ENCODE measurements at regions not wholly inside any gene's neighbourhood (a gene's known extent, or its start where the extent isn't known, plus 50 kb on each side); places are given as distances from the start of the nearest gene placed in this dataset.

DNA sequence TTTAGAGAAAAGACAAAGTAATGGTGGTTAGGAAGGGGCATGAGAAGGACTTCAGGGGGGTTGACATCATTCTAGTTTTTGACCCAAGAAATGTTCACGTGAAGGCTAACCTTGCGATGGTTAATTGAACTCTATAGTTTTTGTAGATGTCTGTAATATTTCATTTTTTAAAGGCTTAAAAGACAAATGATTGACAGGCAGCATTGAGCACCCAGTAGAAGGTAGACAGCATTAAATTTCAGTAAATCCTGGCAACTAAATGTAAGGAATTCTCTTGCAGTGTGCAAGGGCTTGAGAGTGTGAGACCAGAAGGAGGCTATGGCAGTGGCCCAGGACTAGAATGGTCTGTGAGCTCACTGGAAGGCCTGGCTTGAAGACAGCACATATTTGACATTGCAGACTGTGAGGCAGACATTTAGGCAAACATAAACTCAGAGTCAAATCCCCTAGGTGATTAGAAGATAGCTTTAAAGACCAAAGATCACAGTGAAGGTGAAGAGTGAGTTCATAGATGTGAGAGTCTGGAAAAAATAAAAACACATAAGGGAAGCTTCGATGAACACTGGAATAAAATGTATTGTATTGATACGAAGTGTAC is 100.1 kb upstream of the MAP4K4 start:
- POLR2A ChIA-PET (ENCODE audit: low non-redundant PET): no interaction called here
- CTCF ChIA-PET: no interaction called here
- H3K9me3 ChIP-seq (ENCODE audit: low read depth, low read length, poor library complexity, severe bottlenecking): no peaks in the 10 kb centered on the region
- H3K36me3 ChIP-seq (ENCODE audit: insufficient read depth, low read length, poor library complexity, severe bottlenecking): no peaks in the 10 kb centered on the region
- no peaks in the 10 kb centered on the region for H3K4me1 ChIP-seq (ENCODE audit: insufficient read depth, low read length, poor library complexity, severe bottlenecking)
- TF ChIP-seq, protein P1, sequence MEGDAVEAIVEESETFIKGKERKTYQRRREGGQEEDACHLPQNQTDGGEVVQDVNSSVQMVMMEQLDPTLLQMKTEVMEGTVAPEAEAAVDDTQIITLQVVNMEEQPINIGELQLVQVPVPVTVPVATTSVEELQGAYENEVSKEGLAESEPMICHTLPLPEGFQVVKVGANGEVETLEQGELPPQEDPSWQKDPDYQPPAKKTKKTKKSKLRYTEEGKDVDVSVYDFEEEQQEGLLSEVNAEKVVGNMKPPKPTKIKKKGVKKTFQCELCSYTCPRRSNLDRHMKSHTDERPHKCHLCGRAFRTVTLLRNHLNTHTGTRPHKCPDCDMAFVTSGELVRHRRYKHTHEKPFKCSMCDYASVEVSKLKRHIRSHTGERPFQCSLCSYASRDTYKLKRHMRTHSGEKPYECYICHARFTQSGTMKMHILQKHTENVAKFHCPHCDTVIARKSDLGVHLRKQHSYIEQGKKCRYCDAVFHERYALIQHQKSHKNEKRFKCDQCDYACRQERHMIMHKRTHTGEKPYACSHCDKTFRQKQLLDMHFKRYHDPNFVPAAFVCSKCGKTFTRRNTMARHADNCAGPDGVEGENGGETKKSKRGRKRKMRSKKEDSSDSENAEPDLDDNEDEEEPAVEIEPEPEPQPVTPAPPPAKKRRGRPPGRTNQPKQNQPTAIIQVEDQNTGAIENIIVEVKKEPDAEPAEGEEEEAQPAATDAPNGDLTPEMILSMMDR (conservative IDR thresholded peaks at IDR 0.05; ENCODE audit: low read depth, low read length): no peak
- no peak for TF ChIP-seq EZH2 (IDR thresholded peaks at IDR 0.05; ENCODE audit: borderline replicate concordance, low read depth, low read length, poor library complexity, severe bottlenecking)
- H3K27ac ChIP-seq (ENCODE audit: low read depth, low read length, poor library complexity, severe bottlenecking): no peak overlapping the region
- no peaks in the 10 kb centered on the region for H3K27me3 ChIP-seq (replicated peaks; ENCODE audit: insufficient read depth, low read depth, low read length, poor library complexity)
- no peak overlapping the region for H3K4me3 ChIP-seq (ENCODE audit: low read depth, low read length, poor library complexity, severe bottlenecking)
- BruUV-seq (replicated peaks): no TSS peak
- no peak for DNase-seq (ENCODE audit: low spot score)
- intact Hi-C loops (cut with micrococcal nuclease; ENCODE audit: unreplicated experiment): no loop called here

DNA sequence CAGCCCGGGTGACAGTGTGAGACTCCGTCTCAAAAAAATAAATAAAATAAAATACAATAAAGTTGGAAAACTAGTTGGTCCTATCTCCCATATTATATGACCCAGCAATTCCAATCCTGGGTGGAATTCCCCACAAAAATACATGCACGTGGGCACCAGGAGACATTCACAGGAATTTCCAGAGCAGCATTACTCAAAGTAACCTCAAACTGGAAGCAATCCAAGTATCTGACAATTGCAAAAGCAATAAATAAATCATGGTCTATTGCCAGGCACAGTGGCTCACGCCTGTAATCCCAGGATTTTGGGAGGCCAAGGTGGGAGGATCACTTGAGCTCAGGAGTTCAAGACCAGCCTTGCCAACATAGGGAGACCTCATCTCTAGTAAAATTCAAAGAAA is 101.2 kb upstream of the MAP4K4 start:
- Histone ChIP-seq H3K27ac (ENCODE audit: low read depth, low read length, poor library complexity, severe bottlenecking) (no peak overlapping the region), H3K27me3 (replicated peaks; ENCODE audit: insufficient read depth, low read depth, low read length, poor library complexity) (no peaks in the 10 kb centered on the region), H3K9me3 (ENCODE audit: low read depth, low read length, poor library complexity, severe bottlenecking) (no peaks in the 10 kb centered on the region), H3K4me1 (ENCODE audit: insufficient read depth, low read length, poor library complexity, severe bottlenecking) (no peaks in the 10 kb centered on the region), H3K36me3 (ENCODE audit: insufficient read depth, low read length, poor library complexity, severe bottlenecking) (no peaks in the 10 kb centered on the region), H3K4me3 (ENCODE audit: low read depth, low read length, poor library complexity, severe bottlenecking) (no peak overlapping the region)
- BruUV-seq (replicated peaks): no TSS peak
- TF ChIP-seq EZH2 (IDR thresholded peaks at IDR 0.05; ENCODE audit: borderline replicate concordance, low read depth, low read length, poor library complexity, severe bottlenecking): no peak
- TF ChIP-seq, protein P1 (conservative IDR thresholded peaks at IDR 0.05; ENCODE audit: low read depth, low read length): no peak
- DNase-seq (ENCODE audit: low spot score): no peak
- ChIA-PET CTCF (no interaction called here), POLR2A (ENCODE audit: low non-redundant PET) (no interaction called here)
- intact Hi-C loops (cut with micrococcal nuclease; ENCODE audit: unreplicated experiment): no loop called here

DNA sequence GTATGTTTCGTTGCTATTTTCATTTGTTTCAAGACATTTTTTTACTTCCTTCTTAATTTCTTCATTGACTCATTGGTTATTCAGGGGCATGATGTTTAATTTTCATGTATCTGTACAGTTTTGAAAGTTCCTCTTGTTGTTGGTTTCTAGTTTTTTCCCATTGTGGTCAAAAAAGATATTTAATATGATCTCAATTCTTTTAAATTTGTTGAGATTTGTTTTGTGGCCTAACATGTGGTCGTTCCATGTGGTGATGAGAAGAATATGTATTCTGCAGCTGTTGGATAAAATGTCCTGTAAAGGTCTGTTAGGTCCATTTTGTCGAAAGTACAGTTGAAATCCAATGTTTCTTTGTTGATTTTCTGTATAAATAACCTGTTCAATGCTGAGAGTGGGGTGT is 110.3 kb upstream of the MAP4K4 start:
- Histone ChIP-seq H3K4me1 (ENCODE audit: insufficient read depth, low read length, poor library complexity, severe bottlenecking) (no peaks in the 10 kb centered on the region), H3K27ac (ENCODE audit: low read depth, low read length, poor library complexity, severe bottlenecking) (no peak overlapping the region), H3K27me3 (replicated peaks; ENCODE audit: insufficient read depth, low read depth, low read length, poor library complexity) (no peaks in the 10 kb centered on the region), H3K36me3 (ENCODE audit: insufficient read depth, low read length, poor library complexity, severe bottlenecking) (no peaks in the 10 kb centered on the region), H3K9me3 (ENCODE audit: low read depth, low read length, poor library complexity, severe bottlenecking) (no peaks in the 10 kb centered on the region), H3K4me3 (ENCODE audit: low read depth, low read length, poor library complexity, severe bottlenecking) (no peak overlapping the region)
- BruUV-seq (replicated peaks): no TSS peak
- CTCF ChIA-PET: no interaction called here
- DNase-seq (ENCODE audit: low spot score): no peak
- POLR2A ChIA-PET (ENCODE audit: low non-redundant PET): no interaction called here
- intact Hi-C loops (cut with micrococcal nuclease; ENCODE audit: unreplicated experiment): no loop called here
- TF ChIP-seq, protein P1 (conservative IDR thresholded peaks at IDR 0.05; ENCODE audit: low read depth, low read length): no peak
- no peak for TF ChIP-seq EZH2 (IDR thresholded peaks at IDR 0.05; ENCODE audit: borderline replicate concordance, low read depth, low read length, poor library complexity, severe bottlenecking)
